Gastrocnemius medialis (tissue), 4 donors: ENCODE measurements at regions not wholly inside any gene's neighbourhood (a gene's known extent, or its start where the extent isn't known, plus 50 kb on each side); places are given as distances from the start of the nearest gene placed in this dataset.

Source experiments
- ATAC-seq, 2 donors: fragments of 150-250 bp; one replicate each; pipeline ENCODE4 v1.9.1; 2016
- DNase-seq, 2 donors: peaks; one replicate each; pipeline ENCODE4 v3.0.0-alpha.2; 2019
- H3K27ac ChIP-seq, 4 donors: fragments of 200-600 bp; sonication (generic); 1 replicate in 1 of 4; 2 replicates in 3 of 4; pipeline ENCODE4 v1.5.1; 2016 to 2018; ENCODE audit warnings: mild to moderate bottlenecking in 2 of 4, moderate library complexity in 1 of 4
- H3K27me3 ChIP-seq, 3 donors: fragments of 200-600 bp; sonication (generic) in 2 of 3; 1 replicate in 1 of 3; 2 replicates in 2 of 3; pipeline versions ENCODE4 v1.5.1 to v1.6.0; 2016 to 2019; ENCODE audit warnings: mild to moderate bottlenecking in 1 of 3, moderate library complexity in 1 of 3
- H3K36me3 ChIP-seq, 2 donors: fragments of 200-600 bp; sonication (generic) in 1 of 2; one replicate each; pipeline ENCODE4 v1.5.1; 2017 to 2018
- H3K4me1 ChIP-seq, 2 donors: fragments of 200-600 bp; sonication (generic) in 1 of 2; one replicate each; pipeline ENCODE4 v1.5.1; 2016 to 2017; ENCODE audit warnings: mild to moderate bottlenecking in 2 of 2
- H3K4me3 ChIP-seq, 4 donors: fragments of 200-600 bp; sonication (generic) in 3 of 4; 1 replicate in 1 of 4; 2 replicates in 3 of 4; pipeline ENCODE4 v1.5.1; 2016 to 2019; ENCODE audit warnings: mild to moderate bottlenecking in 2 of 4
- H3K9me3 ChIP-seq, 3 donors: fragments of 200-600 bp; sonication (generic) in 2 of 3; 1 replicate in 1 of 3; 2 replicates in 2 of 3; pipeline ENCODE4 v1.5.1; 2016 to 2019
- POLR2A ChIP-seq, 2 donors: fragments of 450-650 bp; IDR thresholded peaks; one replicate each; pipeline ENCODE4 v1.6.1; 2017; ENCODE audit warnings: antibody characterized with exemption in 2 of 2, mild to moderate bottlenecking in 2 of 2, moderate library complexity in 2 of 2
- in situ Hi-C, 4 donors: fragments of 200-750 bp; cut with MboI; loops; one replicate each; pipeline versions ENCODE4 v1.15.0 to v1.8.0; 2017; ENCODE audit warnings: low sequenced_read_pairs in 4 of 4
- intact Hi-C: fragments of 100-400 bp; cut with DNase I; formaldehyde crosslinking; loops from one replicate; pipeline ENCODE4 v1.15.1; 2023; ENCODE audit warnings: low total_unique reads
- TF ChIP-seq, protein P1 (sequence below), 5 experiments: fragments of 450-650 bp in 3 of 5; fragments of 200-600 bp in 2 of 5; sonication (generic) in 2 of 5; IDR thresholded peaks in 4 of 5; conservative IDR thresholded peaks in 1 of 5; 1 replicate in 4 of 5; 2 replicates in 1 of 5; pipeline ENCODE4 v1.5.1; 2016 to 2019; ENCODE audit warnings: antibody characterized with exemption in 5 of 5, mild to moderate bottlenecking in 3 of 5, moderate library complexity in 3 of 5

DNA sequence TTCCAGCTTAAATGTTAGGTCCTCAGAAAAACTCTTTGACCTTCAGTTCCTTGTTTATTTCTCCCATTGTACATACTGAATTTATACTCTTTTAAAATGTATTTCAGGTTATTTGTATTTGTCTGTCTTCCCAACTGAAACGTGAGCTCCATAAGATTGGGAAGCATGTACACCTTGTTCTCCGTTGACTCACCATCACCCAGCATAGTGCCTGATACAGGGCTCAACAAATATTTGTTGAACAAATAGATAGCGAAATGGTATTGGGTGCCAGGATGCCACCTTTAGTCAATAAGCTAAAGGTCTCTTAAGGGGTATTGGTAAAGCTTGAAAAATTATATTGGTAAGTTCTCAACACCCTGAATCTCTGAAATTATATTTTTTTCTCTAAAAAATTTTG lies 1841.3 kb upstream of the CELF4 start:
- intact Hi-C loops = no loop called here
- Histone ChIP-seq H3K9me3 (no peaks in the 10 kb centered on the region), H3K27me3 (no peaks in the 10 kb centered on the region), H3K4me3 (no peak overlapping the region), H3K27ac (no peak overlapping the region), H3K4me1 (no peaks in the 10 kb centered on the region), H3K36me3 (no peaks in the 10 kb centered on the region)
- DNase-seq = no peak
- ATAC-seq = no peak
- in situ Hi-C loops = no loop called here
- TF ChIP-seq POLR2A (IDR thresholded peaks at IDR 0.05) = no peak

GRCh38 chr18:39403121-39403520 lies 1837.5 kb upstream of the CELF4 start:
- Histone ChIP-seq H3K36me3 (no peaks in the 10 kb centered on the region), H3K4me3 (no peak overlapping the region), H3K27ac (no peak overlapping the region), H3K9me3 (no peaks in the 10 kb centered on the region), H3K27me3 (no peaks in the 10 kb centered on the region), H3K4me1 (no peaks in the 10 kb centered on the region)
- TF ChIP-seq, protein P1, sequence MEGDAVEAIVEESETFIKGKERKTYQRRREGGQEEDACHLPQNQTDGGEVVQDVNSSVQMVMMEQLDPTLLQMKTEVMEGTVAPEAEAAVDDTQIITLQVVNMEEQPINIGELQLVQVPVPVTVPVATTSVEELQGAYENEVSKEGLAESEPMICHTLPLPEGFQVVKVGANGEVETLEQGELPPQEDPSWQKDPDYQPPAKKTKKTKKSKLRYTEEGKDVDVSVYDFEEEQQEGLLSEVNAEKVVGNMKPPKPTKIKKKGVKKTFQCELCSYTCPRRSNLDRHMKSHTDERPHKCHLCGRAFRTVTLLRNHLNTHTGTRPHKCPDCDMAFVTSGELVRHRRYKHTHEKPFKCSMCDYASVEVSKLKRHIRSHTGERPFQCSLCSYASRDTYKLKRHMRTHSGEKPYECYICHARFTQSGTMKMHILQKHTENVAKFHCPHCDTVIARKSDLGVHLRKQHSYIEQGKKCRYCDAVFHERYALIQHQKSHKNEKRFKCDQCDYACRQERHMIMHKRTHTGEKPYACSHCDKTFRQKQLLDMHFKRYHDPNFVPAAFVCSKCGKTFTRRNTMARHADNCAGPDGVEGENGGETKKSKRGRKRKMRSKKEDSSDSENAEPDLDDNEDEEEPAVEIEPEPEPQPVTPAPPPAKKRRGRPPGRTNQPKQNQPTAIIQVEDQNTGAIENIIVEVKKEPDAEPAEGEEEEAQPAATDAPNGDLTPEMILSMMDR (IDR thresholded peaks at IDR 0.05 in 4 of 5, conservative IDR thresholded peaks at IDR 0.05 in 1 of 5) = no peak
- no peak for TF ChIP-seq POLR2A (IDR thresholded peaks at IDR 0.05)
- ATAC-seq (no peak), DNase-seq (no peak)
- intact Hi-C loops = no loop called here
- in situ Hi-C loops = no loop called here

DNA sequence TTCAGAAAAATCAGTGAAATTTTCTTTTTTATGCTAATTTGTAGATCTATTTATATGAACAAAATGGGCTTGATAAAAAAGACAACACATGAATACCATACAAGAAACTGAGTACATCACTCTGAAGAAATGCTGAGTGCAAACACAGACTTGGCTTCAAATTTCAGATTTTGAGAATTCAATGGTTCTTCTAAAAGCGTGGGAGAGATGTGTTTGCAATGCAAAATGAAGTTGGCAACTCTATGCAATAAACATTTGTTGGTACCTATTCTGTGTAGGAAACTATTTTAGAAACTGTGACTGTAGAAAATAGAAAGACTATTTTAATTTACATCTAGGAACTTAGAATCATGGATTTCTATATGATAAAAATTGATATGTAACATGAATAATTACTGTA lies 1834.1 kb upstream of the CELF4 start:
- Histone ChIP-seq H3K4me3 (no peak overlapping the region), H3K4me1 (no peaks in the 10 kb centered on the region), H3K27me3 (no peaks in the 10 kb centered on the region), H3K27ac (no peak overlapping the region), H3K9me3 (no peaks in the 10 kb centered on the region), H3K36me3 (no peaks in the 10 kb centered on the region)
- DNase-seq = no peak
- TF ChIP-seq, protein P1 (IDR thresholded peaks at IDR 0.05 in 4 of 5, conservative IDR thresholded peaks at IDR 0.05 in 1 of 5) = no peak
- TF ChIP-seq POLR2A (IDR thresholded peaks at IDR 0.05) = no peak
- ATAC-seq = no peak
- in situ Hi-C loops (no loop called here), intact Hi-C loops (no loop called here)

DNA sequence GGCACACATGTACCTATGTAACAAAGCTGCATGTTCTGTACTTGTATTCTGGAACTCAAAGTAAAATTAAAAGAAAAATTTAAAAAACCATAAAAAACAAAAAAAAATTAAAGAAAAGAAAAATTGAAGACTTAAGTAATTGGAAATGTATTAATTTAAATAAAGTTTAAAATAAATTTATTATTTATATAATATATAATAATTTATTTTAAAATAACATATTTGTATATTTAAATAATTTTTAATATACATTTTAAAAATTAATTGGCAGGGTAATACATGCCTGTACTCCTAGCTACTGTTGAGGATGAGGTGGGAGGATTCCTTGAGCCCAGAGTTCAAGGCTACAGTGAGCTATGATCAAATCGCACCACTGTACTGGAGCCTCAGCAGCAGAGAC lies 1830.6 kb upstream of the CELF4 start:
- TF ChIP-seq, protein P1 (IDR thresholded peaks at IDR 0.05 in 4 of 5, conservative IDR thresholded peaks at IDR 0.05 in 1 of 5) = no peak
- no peak for TF ChIP-seq POLR2A (IDR thresholded peaks at IDR 0.05)
- DNase-seq = no peak
- Histone ChIP-seq H3K27ac (no peak overlapping the region), H3K27me3 (no peaks in the 10 kb centered on the region), H3K36me3 (no peaks in the 10 kb centered on the region), H3K4me1 (no peaks in the 10 kb centered on the region), H3K4me3 (no peak overlapping the region), H3K9me3 (peaks cover 0 to 5% (median 0%) of the 10 kb centered on the region in 3 donors)
- ATAC-seq = no peak
- intact Hi-C loops = no loop called here
- in situ Hi-C loops = no loop called here

GRCh38 chr18:39389800-39390379 lies 1824.3 kb upstream of the CELF4 start:
- TF ChIP-seq, protein P1 (IDR thresholded peaks at IDR 0.05 in 4 of 5, conservative IDR thresholded peaks at IDR 0.05 in 1 of 5) = no peak
- TF ChIP-seq POLR2A (IDR thresholded peaks at IDR 0.05) = no peak
- ATAC-seq (no peak), DNase-seq (no peak)
- no peak overlapping the region for H3K4me3 ChIP-seq
- no peaks in the 10 kb centered on the region for H3K4me1 ChIP-seq
- H3K27ac ChIP-seq = no peak overlapping the region
- H3K9me3 ChIP-seq = peaks cover 0 to 5% (median 0%) of the 10 kb centered on the region in 3 donors
- intact Hi-C loops = no loop called here
- H3K27me3 ChIP-seq = no peaks in the 10 kb centered on the region
- no peaks in the 10 kb centered on the region for H3K36me3 ChIP-seq
- in situ Hi-C loops = no loop called here
